Transverse colon (tissue), 4 donors: ENCODE measurements at regions not wholly inside any gene's neighbourhood (a gene's known extent, or its start where the extent isn't known, plus 50 kb on each side); places are given as distances from the start of the nearest gene placed in this dataset.

Source experiments
- DNase-seq: peaks from one replicate; pipeline ENCODE4 v3.0.0-alpha.2; 2019
- H3K27ac ChIP-seq, 4 donors: fragments of 200-600 bp; sonication (generic); 2 replicates each; pipeline ENCODE4 v1.5.1; 2016 to 2018; ENCODE audit warnings: inconsistent platforms in 4 of 4
- H3K27me3 ChIP-seq: fragments of 200-600 bp; sonication (generic); 2 replicates; pipeline ENCODE4 v1.5.1; 2017; ENCODE audit warnings: inconsistent platforms
- H3K36me3 ChIP-seq, 4 donors: fragments of 200-600 bp; sonication (generic); 2 replicates each; pipeline ENCODE4 v1.5.1; 2017 to 2019; ENCODE audit warnings: inconsistent platforms in 4 of 4
- H3K4me1 ChIP-seq, 4 donors: fragments of 200-600 bp; sonication (generic); 2 replicates each; pipeline ENCODE4 v1.5.1; 2017 to 2020; ENCODE audit warnings: inconsistent platforms in 4 of 4
- H3K4me3 ChIP-seq, 4 donors: fragments of 200-600 bp; sonication (generic); 1 replicate in 1 of 4; 2 replicates in 3 of 4; pipeline versions ENCODE4 v1.5.1 to v1.6.1; 2017 to 2019; ENCODE audit warnings: inconsistent platforms in 4 of 4
- H3K9me3 ChIP-seq, 2 donors: fragments of 200-600 bp; sonication (generic); 2 replicates each; pipeline ENCODE4 v1.5.1; 2017 to 2019; ENCODE audit warnings: inconsistent platforms in 2 of 2
- EP300 ChIP-seq: sonication (generic); formaldehyde crosslinking; IDR thresholded peaks from one replicate; pipeline ENCODE4 v1.6.1; 2017; ENCODE audit warnings: antibody characterized with exemption, low read depth
- POLR2A ChIP-seq: fragments of 450-650 bp; IDR thresholded peaks from one replicate; pipeline ENCODE4 v1.6.1; 2016; ENCODE audit warnings: antibody characterized with exemption, mild to moderate bottlenecking, moderate library complexity
- POLR2AphosphoS5 ChIP-seq, 3 donors: sonication (generic); formaldehyde crosslinking; IDR thresholded peaks; one replicate each; pipeline ENCODE4 v1.6.1; 2016; ENCODE audit warnings: antibody characterized with exemption in 3 of 3
- WGBS, 2 donors: methylation state at CpG; one replicate each; pipeline ENCODE4 v1.1.5; 2018; ENCODE audit warnings: low coverage in 1 of 2; 5-methylcytosine and 5-hydroxymethylcytosine counted together
- in situ Hi-C, 4 donors: fragments of 200-750 bp; cut with MboI; loops; one replicate each; pipeline versions ENCODE4 v1.15.0 to v1.15.1; 2017; ENCODE audit warnings: low sequenced_read_pairs in 3 of 4, low pct_ligation_motif_present in 1 of 4, low pct_unique_long_range_greater_than_20kb in 1 of 4
- intact Hi-C: fragments of 100-400 bp; cut with DNase I; formaldehyde crosslinking; loops from one replicate; pipeline ENCODE4 v1.15.1; 2023; ENCODE audit warnings: low total_unique reads
- TF ChIP-seq, protein P1 (sequence below), 5 experiments: fragments of 200-600 bp in 3 of 5; fragments of 450-650 bp in 2 of 5; sonication (generic) in 3 of 5; IDR thresholded peaks; 1 replicate in 2 of 5; 2 replicates in 3 of 5; pipeline ENCODE4 v1.5.1; 2016 to 2017; ENCODE audit warnings: antibody characterized with exemption in 5 of 5, inconsistent platforms in 3 of 5, mild to moderate bottlenecking in 2 of 5, moderate library complexity in 1 of 5

DNA sequence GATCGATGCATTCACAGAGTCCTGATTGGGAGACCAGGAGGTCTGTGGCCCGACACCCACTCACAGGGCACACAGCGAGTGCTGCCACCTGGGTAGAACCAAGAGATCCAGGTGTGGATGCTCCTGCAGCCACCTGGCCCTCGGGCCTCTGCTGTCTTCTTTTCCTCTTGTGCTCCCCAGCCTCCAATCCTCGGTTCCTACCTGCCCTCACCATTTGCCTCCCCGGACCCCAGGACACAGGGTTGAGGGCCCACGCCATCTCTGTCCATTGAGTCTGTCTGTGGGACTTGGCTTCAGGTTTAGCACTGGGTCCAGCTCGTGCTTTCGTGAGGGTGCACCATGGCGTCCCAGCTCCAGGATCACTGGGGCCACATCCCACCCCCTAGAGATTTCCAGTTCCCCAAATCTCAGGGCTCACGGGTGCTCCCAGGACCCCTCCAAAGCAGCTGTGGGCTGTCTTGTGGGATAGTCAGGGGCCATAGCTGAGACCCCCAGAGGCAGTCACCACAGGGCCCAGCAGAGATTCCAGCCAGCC lies 591.1 kb downstream of the BRD1 start:
- no peak overlapping the region for H3K4me3 ChIP-seq
- TF ChIP-seq POLR2AphosphoS5 (IDR thresholded peaks at IDR 0.05) (no peak), EP300 (no peak), POLR2A (no peak)
- TF ChIP-seq, protein P1, sequence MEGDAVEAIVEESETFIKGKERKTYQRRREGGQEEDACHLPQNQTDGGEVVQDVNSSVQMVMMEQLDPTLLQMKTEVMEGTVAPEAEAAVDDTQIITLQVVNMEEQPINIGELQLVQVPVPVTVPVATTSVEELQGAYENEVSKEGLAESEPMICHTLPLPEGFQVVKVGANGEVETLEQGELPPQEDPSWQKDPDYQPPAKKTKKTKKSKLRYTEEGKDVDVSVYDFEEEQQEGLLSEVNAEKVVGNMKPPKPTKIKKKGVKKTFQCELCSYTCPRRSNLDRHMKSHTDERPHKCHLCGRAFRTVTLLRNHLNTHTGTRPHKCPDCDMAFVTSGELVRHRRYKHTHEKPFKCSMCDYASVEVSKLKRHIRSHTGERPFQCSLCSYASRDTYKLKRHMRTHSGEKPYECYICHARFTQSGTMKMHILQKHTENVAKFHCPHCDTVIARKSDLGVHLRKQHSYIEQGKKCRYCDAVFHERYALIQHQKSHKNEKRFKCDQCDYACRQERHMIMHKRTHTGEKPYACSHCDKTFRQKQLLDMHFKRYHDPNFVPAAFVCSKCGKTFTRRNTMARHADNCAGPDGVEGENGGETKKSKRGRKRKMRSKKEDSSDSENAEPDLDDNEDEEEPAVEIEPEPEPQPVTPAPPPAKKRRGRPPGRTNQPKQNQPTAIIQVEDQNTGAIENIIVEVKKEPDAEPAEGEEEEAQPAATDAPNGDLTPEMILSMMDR (IDR thresholded peaks at IDR 0.05) = no peak
- no peaks in the 10 kb centered on the region for H3K4me1 ChIP-seq
- no peaks in the 10 kb centered on the region for H3K9me3 ChIP-seq
- no peaks in the 10 kb centered on the region for H3K36me3 ChIP-seq
- no peak for DNase-seq
- in situ Hi-C loops = no loop called here
- no peaks in the 10 kb centered on the region for H3K27me3 ChIP-seq
- intact Hi-C loops = no loop called here
- 88% methylated on average over 11 of the region's 11 CpGs; no CpG with 5 or more reads in 1 of the 2 donors for WGBS, 2 donors
- no peak overlapping the region for H3K27ac ChIP-seq

GRCh38 chr22:49235463-49236300 lies 592.0 kb downstream of the BRD1 start:
- Histone ChIP-seq H3K9me3 (no peaks in the 10 kb centered on the region), H3K27ac (no peak overlapping the region), H3K36me3 (no peaks in the 10 kb centered on the region), H3K27me3 (no peaks in the 10 kb centered on the region), H3K4me1 (no peaks in the 10 kb centered on the region), H3K4me3 (no peak overlapping the region)
- WGBS, 2 donors = 62% methylated on average over 13 of the region's 13 CpGs; no CpG with 5 or more reads in 1 of the 2 donors
- TF ChIP-seq POLR2A = no peak
- TF ChIP-seq POLR2AphosphoS5 (IDR thresholded peaks at IDR 0.05) = no peak
- no peak for TF ChIP-seq EP300
- TF ChIP-seq, protein P1 (IDR thresholded peaks at IDR 0.05) = no peak
- intact Hi-C loops = no loop called here
- in situ Hi-C loops = no loop called here
- DNase-seq = peak; percentile 19

- in situ Hi-C loops (no loop called here), intact Hi-C loops (no loop called here)
- no peak for TF ChIP-seq EP300
- no peak for TF ChIP-seq POLR2AphosphoS5 (IDR thresholded peaks at IDR 0.05)
- TF ChIP-seq, protein P1 (IDR thresholded peaks at IDR 0.05) = no peak
- TF ChIP-seq POLR2A = no peak
- Histone ChIP-seq H3K4me1 (no peaks in the 10 kb centered on the region), H3K27me3 (no peaks in the 10 kb centered on the region), H3K4me3 (no peak overlapping the region), H3K9me3 (no peaks in the 10 kb centered on the region), H3K36me3 (no peaks in the 10 kb centered on the region), H3K27ac (no peak overlapping the region)
- WGBS, 2 donors = 83% methylated on average over 3 of the region's 3 CpGs; no CpG with 5 or more reads in 1 of the 2 donors
- no peak for DNase-seq
These were observed 593.2 kb downstream of the BRD1 start for GRCh38 chr22:49234459-49234858.

DNA sequence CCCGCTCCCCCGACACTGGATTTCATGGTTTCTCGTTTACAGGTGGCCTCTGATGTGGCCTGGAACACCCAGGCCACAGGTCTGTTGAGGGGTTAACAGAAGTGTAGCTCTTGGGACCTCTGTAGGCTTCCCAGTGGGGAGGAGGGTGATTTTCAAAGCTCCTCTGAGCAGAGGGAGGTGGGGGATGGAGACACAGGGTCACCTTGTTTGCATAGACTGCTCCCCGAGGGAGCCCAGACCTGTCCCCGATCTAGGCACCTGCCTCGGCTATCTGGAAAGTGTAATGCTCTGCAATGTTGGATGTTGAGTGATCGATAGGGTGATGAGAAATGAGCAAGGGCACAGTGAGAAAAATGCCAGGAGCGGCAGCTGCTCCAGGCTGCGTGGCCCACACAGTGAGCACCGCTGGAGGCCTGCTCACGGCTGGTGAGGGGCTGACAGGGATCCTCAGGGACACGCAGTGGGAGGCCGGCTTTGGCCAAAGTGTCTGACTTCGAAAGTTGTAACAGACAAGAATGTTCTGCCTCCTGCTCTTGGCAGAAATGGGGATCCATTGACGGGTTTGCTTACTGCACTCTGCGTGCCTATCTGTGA lies 594.1 kb downstream of the BRD1 start:
- Histone ChIP-seq H3K27ac (no peak overlapping the region), H3K36me3 (no peaks in the 10 kb centered on the region), H3K4me1 (no peaks in the 10 kb centered on the region), H3K4me3 (no peak overlapping the region), H3K27me3 (no peaks in the 10 kb centered on the region), H3K9me3 (no peaks in the 10 kb centered on the region)
- in situ Hi-C loops (no loop called here), intact Hi-C loops (no loop called here)
- TF ChIP-seq POLR2AphosphoS5 (IDR thresholded peaks at IDR 0.05) = no peak
- DNase-seq = no peak
- 77 to 82% methylated on average over 3 to 16 of the region's 16 CpGs for WGBS, 2 donors
